ENCODE measurements at regions not wholly inside any gene's neighbourhood (a gene's known extent, or its start where the extent isn't known, plus 50 kb on each side); places are given as distances from the start of the nearest gene placed in this dataset.

DNA sequence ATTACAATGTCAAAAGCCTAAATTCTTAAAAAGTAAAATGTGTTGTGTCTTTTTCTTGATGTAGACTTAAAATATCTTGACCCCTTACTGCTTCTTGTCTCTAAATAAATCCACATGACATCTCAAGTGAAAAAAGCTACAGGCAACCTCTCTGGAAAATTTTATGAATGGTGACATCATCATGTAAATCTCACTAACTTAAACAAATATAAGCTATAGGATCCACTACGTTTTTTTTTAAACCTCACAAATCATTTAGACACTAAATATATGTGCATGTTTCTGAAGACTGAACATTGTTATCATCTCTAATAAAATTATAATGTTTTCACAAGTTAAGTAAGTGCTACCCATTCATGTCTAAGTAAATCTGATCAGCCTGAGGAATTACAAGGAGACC lies 793.7 kb upstream of the PRR20A start:
- TF ChIP-seq, protein P1, sequence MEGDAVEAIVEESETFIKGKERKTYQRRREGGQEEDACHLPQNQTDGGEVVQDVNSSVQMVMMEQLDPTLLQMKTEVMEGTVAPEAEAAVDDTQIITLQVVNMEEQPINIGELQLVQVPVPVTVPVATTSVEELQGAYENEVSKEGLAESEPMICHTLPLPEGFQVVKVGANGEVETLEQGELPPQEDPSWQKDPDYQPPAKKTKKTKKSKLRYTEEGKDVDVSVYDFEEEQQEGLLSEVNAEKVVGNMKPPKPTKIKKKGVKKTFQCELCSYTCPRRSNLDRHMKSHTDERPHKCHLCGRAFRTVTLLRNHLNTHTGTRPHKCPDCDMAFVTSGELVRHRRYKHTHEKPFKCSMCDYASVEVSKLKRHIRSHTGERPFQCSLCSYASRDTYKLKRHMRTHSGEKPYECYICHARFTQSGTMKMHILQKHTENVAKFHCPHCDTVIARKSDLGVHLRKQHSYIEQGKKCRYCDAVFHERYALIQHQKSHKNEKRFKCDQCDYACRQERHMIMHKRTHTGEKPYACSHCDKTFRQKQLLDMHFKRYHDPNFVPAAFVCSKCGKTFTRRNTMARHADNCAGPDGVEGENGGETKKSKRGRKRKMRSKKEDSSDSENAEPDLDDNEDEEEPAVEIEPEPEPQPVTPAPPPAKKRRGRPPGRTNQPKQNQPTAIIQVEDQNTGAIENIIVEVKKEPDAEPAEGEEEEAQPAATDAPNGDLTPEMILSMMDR (tag by site-specific recombination; IDR thresholded peaks at IDR 0.05), result no peak
- TF ChIP-seq ZNF76 (tag by site-specific recombination; IDR thresholded peaks at IDR 0.05; ENCODE audit: borderline replicate concordance, low read depth) (no peak), ZNF548 (tag by site-specific recombination; IDR thresholded peaks at IDR 0.05) (no peak), ZNF416 (tag by site-specific recombination; IDR thresholded peaks at IDR 0.05) (no peak), ZFP3 (tag by site-specific recombination; IDR thresholded peaks at IDR 0.05; ENCODE audit: low read depth) (no peak), ZNF777 (tag by site-specific recombination; IDR thresholded peaks at IDR 0.05; ENCODE audit: borderline replicate concordance) (no peak), ZNF561 (tag by site-specific recombination; IDR thresholded peaks at IDR 0.05; ENCODE audit: borderline replicate concordance) (no peak), ZNF292 (tag by site-specific recombination; IDR thresholded peaks at IDR 0.05; ENCODE audit: borderline replicate concordance, low read depth) (no peak)
- TF ChIP-seq, protein P2, sequence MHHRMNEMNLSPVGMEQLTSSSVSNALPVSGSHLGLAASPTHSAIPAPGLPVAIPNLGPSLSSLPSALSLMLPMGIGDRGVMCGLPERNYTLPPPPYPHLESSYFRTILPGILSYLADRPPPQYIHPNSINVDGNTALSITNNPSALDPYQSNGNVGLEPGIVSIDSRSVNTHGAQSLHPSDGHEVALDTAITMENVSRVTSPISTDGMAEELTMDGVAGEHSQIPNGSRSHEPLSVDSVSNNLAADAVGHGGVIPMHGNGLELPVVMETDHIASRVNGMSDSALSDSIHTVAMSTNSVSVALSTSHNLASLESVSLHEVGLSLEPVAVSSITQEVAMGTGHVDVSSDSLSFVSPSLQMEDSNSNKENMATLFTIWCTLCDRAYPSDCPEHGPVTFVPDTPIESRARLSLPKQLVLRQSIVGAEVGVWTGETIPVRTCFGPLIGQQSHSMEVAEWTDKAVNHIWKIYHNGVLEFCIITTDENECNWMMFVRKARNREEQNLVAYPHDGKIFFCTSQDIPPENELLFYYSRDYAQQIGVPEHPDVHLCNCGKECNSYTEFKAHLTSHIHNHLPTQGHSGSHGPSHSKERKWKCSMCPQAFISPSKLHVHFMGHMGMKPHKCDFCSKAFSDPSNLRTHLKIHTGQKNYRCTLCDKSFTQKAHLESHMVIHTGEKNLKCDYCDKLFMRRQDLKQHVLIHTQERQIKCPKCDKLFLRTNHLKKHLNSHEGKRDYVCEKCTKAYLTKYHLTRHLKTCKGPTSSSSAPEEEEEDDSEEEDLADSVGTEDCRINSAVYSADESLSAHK (tag by site-specific recombination; IDR thresholded peaks at IDR 0.05), result no peak
- TF ChIP-seq, protein P3, sequence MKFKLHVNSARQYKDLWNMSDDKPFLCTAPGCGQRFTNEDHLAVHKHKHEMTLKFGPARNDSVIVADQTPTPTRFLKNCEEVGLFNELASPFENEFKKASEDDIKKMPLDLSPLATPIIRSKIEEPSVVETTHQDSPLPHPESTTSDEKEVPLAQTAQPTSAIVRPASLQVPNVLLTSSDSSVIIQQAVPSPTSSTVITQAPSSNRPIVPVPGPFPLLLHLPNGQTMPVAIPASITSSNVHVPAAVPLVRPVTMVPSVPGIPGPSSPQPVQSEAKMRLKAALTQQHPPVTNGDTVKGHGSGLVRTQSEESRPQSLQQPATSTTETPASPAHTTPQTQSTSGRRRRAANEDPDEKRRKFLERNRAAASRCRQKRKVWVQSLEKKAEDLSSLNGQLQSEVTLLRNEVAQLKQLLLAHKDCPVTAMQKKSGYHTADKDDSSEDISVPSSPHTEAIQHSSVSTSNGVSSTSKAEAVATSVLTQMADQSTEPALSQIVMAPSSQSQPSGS (tag by site-specific recombination; IDR thresholded peaks at IDR 0.05; ENCODE audit: low read depth), result no peak
